CD4-positive, CD25-positive, alpha-beta regulatory T cell (primary cell): ENCODE measurements at regions not wholly inside any gene's neighbourhood (a gene's known extent, or its start where the extent isn't known, plus 50 kb on each side); places are given as distances from the start of the nearest gene placed in this dataset.
"Not testable (repeated sequence)": the region's sequence is repeated elsewhere in the genome, so short reads cannot be mapped to it uniquely, and the experiment has no call there.

Experiments used
- ATAC-seq, 2 donors: fragments of 150-1000 bp; cut with Tn5 transposase; one replicate each; pipeline ENCODE4 v1.10.0; 2021; ENCODE audit warnings: low read depth in 2 of 2, moderate number of reproducible peaks in 2 of 2, moderate library complexity in 1 of 2
- DNase-seq, 3 donors: peaks; one replicate each; pipeline versions ENCODE4 v3.0.0 to v3.0.0-alpha.2; 2012 to 2022; ENCODE audit warnings: mixed read lengths in 1 of 3
- H3K27ac ChIP-seq: one replicate; pipeline ENCODE4 v1.7.0; 2013; ENCODE audit warnings: mild to moderate bottlenecking, low read length; ENCODE audit not compliant: insufficient read depth, poor library complexity, severe bottlenecking
- H3K27me3 ChIP-seq: one replicate; pipeline ENCODE4 v1.7.0; 2013; ENCODE audit warnings: low read length; ENCODE audit not compliant: control insufficient read depth, insufficient read depth
- H3K36me3 ChIP-seq: one replicate; pipeline ENCODE4 v1.7.0; 2013; ENCODE audit warnings: mild to moderate bottlenecking, low read length, moderate library complexity; ENCODE audit not compliant: control insufficient read depth, insufficient read depth
- H3K4me1 ChIP-seq: 2 replicates; pipeline ENCODE4 v1.7.0; 2013; ENCODE audit warnings: mild to moderate bottlenecking, low read length; ENCODE audit not compliant: insufficient read depth, control insufficient read depth, poor library complexity, severe bottlenecking
- H3K4me3 ChIP-seq: one replicate; pipeline ENCODE4 v1.7.0; 2013; ENCODE audit warnings: low read depth, mild to moderate bottlenecking, low read length, moderate library complexity
- H3K9me3 ChIP-seq, 2 experiments: 1 replicate in 1 of 2; 2 replicates in 1 of 2; pipeline ENCODE4 v1.7.0; 2013; ENCODE audit warnings: low read length in 2 of 2, mild to moderate bottlenecking in 1 of 2, moderate library complexity in 1 of 2; ENCODE audit not compliant: control insufficient read depth in 2 of 2
- H3K27ac Mint-ChIP-seq, 3 donors: one replicate each; pipeline ENCODE4 v1.8.0; 2020 to 2022; ENCODE audit warnings: mild to moderate bottlenecking in 3 of 3, mixed read lengths in 3 of 3, moderate library complexity in 2 of 3
- H3K27me3 Mint-ChIP-seq: one replicate; pipeline ENCODE4 v1.8.0; 2022; ENCODE audit warnings: mild to moderate bottlenecking, mixed read lengths
- H3K36me3 Mint-ChIP-seq: one replicate; pipeline ENCODE4 v1.8.0; 2020; ENCODE audit warnings: mixed read lengths
- H3K4me1 Mint-ChIP-seq, 4 donors: one replicate each; pipeline ENCODE4 v1.8.0; 2020 to 2022; ENCODE audit warnings: mixed read lengths in 4 of 4, mild to moderate bottlenecking in 1 of 4
- H3K4me3 Mint-ChIP-seq, 4 donors: one replicate each; pipeline ENCODE4 v1.8.0; 2020 to 2022; ENCODE audit warnings: mild to moderate bottlenecking in 4 of 4, mixed read lengths in 4 of 4, moderate library complexity in 3 of 4
- H3K9me3 Mint-ChIP-seq, 7 donors: one replicate each; pipeline ENCODE4 v1.8.0; 2020 to 2022; ENCODE audit warnings: mixed read lengths in 7 of 7, mild to moderate bottlenecking in 3 of 7, moderate library complexity in 2 of 7

DNA sequence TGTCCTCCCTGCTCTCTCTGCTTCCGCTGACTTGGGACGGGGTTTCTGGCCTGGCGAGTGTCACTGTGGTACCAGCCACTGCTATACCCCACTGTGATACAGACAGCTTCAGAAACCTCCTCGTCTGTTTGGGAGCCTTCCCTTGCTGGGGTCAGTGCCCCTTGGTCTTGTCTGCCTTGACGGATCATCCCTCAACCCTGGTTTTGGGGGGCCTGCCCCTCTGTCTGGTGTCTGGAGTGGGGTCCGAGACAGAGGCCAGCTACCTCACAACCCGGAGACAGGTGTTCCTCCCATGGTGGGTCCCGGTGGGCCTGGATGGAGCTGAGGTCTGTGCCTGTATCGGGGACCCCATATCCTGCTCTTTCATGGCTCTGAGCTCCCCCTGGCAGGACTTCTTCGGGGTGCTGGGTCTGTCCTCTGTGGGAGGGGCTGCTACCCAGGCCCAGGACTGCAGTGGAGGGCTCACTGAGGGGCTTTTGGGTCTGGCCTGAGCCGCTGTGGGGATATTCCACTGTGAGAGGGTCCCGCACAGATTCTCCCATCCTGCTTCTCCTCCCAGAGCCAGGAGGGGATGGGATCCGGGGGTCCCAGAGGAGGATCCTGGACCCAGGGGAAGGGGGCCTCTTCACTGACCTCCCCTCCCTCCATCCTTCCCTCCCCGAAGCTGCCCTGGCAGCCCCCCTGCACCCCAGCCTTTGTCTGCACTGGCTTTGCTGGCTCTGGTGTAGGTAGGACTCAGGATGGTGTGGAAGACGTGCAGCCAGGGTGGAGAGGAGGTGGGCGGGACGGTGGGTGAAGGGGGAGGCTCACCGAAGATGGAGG, 365.5 kb downstream of the TMEM121 start:
- Mint-ChIP-seq H3K36me3 (no peaks in the 10 kb centered on the region), H3K4me1 (peaks cover 0 to 12% (median 6%) of the 10 kb centered on the region in 4 donors), H3K9me3 (no peaks in the 10 kb centered on the region), H3K27ac (peak overlapping the region in 1 of 3 donors; percentile 52), H3K4me3 (no peak overlapping the region), H3K27me3 (peaks cover 19% of the 10 kb centered on the region)
- no peaks in the 10 kb centered on the region for H3K9me3 ChIP-seq
- H3K4me1 ChIP-seq, result no peaks in the 10 kb centered on the region
- no peak for DNase-seq
- no peak for ATAC-seq
- H3K36me3 ChIP-seq, result no peaks in the 10 kb centered on the region
- H3K27me3 ChIP-seq, result no peaks in the 10 kb centered on the region
- H3K4me3 ChIP-seq, result no peak overlapping the region
- H3K27ac ChIP-seq, result no peak overlapping the region

DNA sequence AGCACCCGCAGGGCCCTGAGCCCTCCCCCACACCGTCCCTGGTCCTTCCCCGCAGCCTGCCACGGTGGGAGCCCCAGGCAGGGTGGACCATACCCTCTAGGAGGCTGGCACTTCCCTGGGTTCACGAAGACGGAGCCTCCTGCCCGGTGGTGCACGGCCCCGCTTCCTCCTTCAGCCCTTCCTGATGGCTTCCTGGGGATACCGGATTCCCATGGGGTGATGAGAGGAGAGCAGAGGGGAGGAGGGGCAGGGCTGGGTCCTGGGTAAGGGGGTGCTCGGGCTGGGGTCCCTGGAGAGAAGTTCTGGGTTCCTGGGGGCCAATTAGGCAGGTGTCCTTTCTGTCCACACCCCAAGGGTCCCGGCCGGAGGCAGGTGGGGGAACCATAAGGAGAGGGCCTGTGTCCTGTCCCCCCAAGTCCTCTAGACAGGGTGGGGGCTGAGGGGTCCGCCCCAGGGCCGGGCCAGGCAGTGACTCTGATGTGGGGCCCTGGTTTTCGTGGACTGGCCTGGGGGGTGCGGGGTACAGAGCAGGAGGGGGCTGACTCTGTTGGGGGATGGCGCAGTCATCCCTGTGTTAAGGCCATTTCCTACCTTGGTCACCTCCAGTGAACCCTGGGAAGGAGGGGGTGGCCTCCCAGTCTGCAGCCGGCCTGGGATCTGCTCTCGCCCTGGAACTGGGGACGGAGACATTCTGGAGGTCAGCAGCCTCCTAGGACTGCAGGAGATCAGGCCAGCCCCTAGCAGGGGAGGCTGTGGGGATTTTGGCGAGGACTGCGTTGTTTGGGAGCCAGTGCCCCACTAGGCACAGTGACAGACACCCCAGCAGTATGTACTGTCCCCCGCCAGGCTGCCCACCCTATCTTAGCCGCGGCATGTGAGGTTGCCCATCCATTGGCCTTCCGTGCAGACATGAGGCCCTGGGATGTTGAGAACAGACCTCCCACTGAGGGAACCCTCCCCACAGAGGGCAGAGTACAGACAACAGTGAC, 366.4 kb downstream of the TMEM121 start:
- not testable (repeated sequence) for H3K4me1 ChIP-seq, H3K27me3 ChIP-seq, H3K27ac Mint-ChIP-seq, H3K4me3 Mint-ChIP-seq, H3K36me3 Mint-ChIP-seq, DNase-seq, H3K9me3 Mint-ChIP-seq, ATAC-seq, H3K4me3 ChIP-seq, H3K36me3 ChIP-seq, H3K27ac ChIP-seq, H3K9me3 ChIP-seq
- peaks cover 0 to 16% (median 7%) of the 10 kb centered on the region in 4 donors for H3K4me1 Mint-ChIP-seq
- H3K27me3 Mint-ChIP-seq, result peaks cover 22% of the 10 kb centered on the region

DNA sequence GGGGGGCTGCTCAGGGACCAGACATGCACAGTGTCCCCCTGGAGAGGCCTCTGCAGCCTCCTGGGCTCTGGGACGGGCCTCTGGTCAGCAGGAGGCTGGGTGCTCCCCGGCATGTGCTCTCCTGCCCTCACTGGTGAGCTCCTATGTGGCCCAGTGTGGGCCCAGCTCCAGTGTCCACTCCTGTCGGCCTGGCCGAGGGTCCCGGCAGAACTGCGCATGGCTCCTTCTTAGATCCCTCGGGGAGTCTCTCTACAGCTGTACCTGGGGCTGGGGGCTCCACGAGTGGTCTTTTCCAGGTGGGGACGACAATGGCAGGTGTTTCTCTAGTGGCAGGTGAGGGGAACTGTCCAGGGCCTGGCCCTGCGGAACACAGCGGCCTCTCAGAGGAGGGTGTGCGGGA, 367.3 kb downstream of the TMEM121 start:
- not testable (repeated sequence) for ATAC-seq, H3K4me1 ChIP-seq, H3K9me3 ChIP-seq, H3K36me3 ChIP-seq, H3K36me3 Mint-ChIP-seq, H3K27ac ChIP-seq, H3K27ac Mint-ChIP-seq, H3K27me3 ChIP-seq, H3K4me3 ChIP-seq, DNase-seq, H3K9me3 Mint-ChIP-seq
- H3K27me3 Mint-ChIP-seq, result peaks cover 22% of the 10 kb centered on the region
- peaks cover 0 to 16% (median 7%) of the 10 kb centered on the region in 4 donors for H3K4me1 Mint-ChIP-seq
- peak overlapping the region in 1 of 4 donors; percentile 63 for H3K4me3 Mint-ChIP-seq

DNA sequence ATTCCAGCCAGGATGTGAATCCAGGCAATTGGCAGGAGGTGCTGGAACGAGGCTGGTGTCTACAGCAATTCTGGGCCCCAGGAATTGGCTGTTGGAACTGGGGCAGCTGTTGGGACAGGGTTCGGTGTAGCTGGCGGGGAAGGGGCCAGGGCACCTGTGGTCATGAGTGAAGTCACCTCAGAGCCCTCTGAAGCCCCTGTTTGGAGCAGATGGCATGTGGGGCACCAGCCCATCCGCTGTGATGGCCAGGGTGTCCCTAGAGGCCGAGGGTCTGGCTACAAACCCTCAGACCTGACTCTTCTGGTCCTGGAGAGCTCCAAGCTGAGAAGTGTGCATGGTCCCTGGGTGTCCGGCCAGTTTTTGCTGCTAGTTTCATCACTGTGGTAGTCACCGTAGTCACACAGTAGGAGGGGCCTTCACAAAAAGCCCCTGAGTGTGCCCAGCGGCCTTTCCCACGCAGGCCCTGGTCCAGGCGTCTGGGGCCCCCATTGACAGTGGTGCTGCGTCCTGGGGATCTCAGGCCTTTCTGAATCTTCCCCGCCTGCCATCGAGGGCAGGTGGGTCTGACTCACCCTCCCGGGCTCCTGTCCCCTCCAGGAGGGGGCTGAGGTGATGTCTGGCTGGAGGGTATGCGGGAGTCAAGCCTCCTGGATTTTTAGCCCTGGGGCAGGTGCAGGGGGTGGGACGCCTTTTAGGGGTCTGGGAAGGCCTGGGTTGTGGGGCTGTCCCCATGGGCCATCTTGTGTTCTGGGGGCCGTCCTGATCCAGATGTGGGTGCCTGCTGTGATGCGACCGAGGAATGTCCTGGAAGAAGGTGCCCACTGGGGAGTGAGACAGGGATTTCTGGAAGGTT, 368.0 kb downstream of the TMEM121 start:
- no peak overlapping the region for H3K27ac ChIP-seq
- H3K4me1 Mint-ChIP-seq, result peaks cover 0 to 14% (median 5%) of the 10 kb centered on the region in 4 donors
- no peaks in the 10 kb centered on the region for H3K36me3 Mint-ChIP-seq
- no peaks in the 10 kb centered on the region for H3K9me3 Mint-ChIP-seq
- peaks cover 18% of the 10 kb centered on the region for H3K27me3 Mint-ChIP-seq
- ATAC-seq, result no peak
- DNase-seq, result no peak
- H3K4me3 ChIP-seq, result no peak overlapping the region
- no peak overlapping the region for H3K4me3 Mint-ChIP-seq
- H3K36me3 ChIP-seq, result no peaks in the 10 kb centered on the region
- H3K27me3 ChIP-seq, result no peaks in the 10 kb centered on the region
- no peaks in the 10 kb centered on the region for H3K4me1 ChIP-seq
- H3K9me3 ChIP-seq, result no peaks in the 10 kb centered on the region
- H3K27ac Mint-ChIP-seq, result peak overlapping the region in 1 of 3 donors; percentile 46

DNA sequence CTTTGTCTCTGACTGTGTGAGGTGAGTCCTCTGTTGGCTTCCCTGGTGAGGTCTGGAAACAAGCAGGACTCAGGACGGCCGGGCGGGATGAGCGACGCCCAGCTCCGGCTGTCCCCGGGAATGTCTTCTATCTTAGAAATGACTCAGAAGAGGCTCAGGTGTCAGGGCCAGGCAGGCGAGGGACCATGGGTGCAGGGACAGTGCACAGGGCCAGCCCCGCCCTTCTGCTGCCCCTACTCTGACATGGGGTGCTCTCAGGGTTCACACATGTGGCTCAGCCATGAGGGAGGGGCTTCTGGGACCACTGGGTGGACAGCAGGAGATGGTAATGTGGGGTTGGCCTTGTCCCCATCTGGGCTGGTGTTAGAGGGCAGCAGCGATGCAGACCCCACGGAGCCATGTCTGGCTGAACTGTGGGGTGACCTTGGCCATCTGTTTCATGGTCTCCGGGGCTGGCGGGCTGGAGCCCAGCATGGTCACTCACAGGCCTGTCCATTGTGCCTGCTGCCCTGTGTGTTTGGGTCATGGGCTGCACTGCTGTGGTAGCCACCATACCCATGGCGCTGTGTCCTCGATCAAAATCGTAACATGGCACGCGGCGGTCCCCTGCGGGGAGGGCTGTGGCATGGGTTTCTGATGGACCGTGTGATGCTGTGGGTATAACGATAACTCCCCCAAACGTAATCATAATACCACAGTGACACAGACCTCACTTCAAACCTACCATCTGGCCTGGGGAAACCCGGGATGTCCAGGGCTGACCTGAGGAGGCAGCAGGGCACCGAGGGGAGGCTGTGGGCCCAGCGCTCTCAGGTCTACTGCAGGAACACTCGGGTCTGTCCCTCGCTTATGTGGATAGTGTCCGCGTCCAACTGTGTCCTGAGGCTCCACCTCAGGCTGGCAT, 368.8 kb downstream of the TMEM121 start:
- Mint-ChIP-seq H3K4me1 (peaks cover 0 to 10% (median 4%) of the 10 kb centered on the region in 4 donors), H3K36me3 (no peaks in the 10 kb centered on the region), H3K9me3 (no peaks in the 10 kb centered on the region), H3K4me3 (no peak overlapping the region), H3K27ac (peak overlapping the region in 1 of 3 donors; percentile 65), H3K27me3 (peaks cover 18% of the 10 kb centered on the region)
- Histone ChIP-seq H3K36me3 (no peaks in the 10 kb centered on the region), H3K4me1 (no peaks in the 10 kb centered on the region), H3K9me3 (no peaks in the 10 kb centered on the region), H3K4me3 (no peak overlapping the region), H3K27ac (no peak overlapping the region), H3K27me3 (no peaks in the 10 kb centered on the region)
- DNase-seq (no peak), ATAC-seq (no peak)

DNA sequence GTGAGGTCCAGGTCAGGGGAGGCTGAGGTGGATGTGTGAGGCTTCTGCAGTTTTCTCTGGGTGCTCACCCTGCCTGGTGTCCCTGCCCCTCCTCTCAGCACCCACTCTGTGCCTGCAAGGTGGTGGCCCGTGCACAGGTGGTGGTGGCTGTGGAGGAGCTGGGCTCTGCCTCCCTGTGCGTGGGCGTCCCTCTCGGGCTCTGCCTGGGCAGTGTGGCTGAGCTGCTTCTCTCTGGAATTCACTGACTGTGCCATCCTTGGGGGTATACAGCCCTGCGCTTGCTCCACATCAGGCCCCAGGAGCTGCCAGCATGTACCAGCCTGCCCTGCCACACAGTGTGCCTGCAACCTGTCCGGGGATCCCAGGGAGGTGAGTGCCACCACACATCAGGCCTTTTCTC, 369.8 kb downstream of the TMEM121 start:
- H3K27me3 Mint-ChIP-seq, result peaks cover 18% of the 10 kb centered on the region
- H3K27me3 ChIP-seq, H3K4me1 ChIP-seq, H3K36me3 ChIP-seq, H3K36me3 Mint-ChIP-seq, H3K4me3 ChIP-seq, H3K4me1 Mint-ChIP-seq, H3K27ac ChIP-seq, ATAC-seq, H3K27ac Mint-ChIP-seq, DNase-seq, H3K4me3 Mint-ChIP-seq, H3K9me3 ChIP-seq, H3K9me3 Mint-ChIP-seq: not testable (repeated sequence)
